Islet precursor cell (in vitro differentiated cells): ENCODE measurements at regions not wholly inside any gene's neighbourhood (a gene's known extent, or its start where the extent isn't known, plus 50 kb on each side); places are given as distances from the start of the nearest gene placed in this dataset.

ENCODE experiments used
- DNase-seq: peaks from one replicate; pipeline ENCODE4 v3.0.0-alpha.2; 2018

DNA sequence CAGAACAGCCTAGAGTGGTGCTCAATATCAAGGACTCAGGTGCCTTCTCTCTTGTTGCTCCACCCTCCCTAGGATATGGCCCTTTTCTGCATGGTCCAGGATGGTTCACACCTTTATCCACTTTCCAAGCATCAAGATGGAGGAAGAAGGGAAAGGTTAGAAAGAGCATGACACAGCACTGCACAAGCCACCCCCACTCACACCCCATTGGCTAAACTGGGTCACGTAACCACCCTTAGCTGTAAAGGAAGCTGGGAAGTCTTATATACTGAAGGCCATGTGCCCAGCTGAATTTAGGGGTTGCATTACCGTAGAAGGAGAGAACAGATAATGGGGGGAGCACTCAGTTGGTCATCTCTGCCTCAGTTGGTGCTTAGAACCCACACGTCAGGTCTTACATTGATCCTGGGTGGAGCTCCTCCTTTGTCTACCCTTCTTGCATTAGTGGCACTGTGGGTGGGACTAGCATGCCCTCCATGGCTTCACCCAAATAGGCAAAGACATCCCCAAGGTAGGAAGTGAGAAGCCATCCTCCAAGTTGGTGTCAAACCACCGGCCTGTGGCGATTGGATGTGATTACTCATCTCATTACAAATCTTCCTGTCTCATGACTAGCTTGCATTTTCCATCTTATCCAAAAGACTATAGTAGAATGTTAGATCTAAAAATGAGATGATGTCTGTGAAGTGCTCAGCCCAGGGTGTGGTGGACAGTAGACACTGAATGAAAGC, 248.5 kb downstream of the HAUS1 start:
- DNase-seq, result no peak

DNA sequence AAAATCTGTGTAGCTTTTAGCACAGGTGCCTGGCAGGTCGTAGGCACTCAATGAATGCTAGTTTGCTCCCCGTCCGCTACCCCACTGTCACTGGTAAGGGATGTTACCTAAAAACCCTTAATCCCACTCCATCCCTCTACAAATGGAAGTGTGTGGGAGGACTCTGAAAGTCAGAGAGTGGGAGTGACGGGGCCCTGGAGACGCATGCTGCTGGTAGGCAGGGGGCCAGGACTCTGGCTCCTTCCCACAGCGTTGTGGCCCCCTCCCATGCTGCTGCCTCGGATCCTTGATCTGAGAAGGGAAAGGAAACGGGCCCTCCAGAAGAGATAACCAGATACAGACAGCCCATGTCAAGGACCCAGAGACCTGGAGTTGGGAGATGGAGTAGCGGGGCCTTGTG, 249.3 kb downstream of the HAUS1 start:
- no peak for DNase-seq

DNA sequence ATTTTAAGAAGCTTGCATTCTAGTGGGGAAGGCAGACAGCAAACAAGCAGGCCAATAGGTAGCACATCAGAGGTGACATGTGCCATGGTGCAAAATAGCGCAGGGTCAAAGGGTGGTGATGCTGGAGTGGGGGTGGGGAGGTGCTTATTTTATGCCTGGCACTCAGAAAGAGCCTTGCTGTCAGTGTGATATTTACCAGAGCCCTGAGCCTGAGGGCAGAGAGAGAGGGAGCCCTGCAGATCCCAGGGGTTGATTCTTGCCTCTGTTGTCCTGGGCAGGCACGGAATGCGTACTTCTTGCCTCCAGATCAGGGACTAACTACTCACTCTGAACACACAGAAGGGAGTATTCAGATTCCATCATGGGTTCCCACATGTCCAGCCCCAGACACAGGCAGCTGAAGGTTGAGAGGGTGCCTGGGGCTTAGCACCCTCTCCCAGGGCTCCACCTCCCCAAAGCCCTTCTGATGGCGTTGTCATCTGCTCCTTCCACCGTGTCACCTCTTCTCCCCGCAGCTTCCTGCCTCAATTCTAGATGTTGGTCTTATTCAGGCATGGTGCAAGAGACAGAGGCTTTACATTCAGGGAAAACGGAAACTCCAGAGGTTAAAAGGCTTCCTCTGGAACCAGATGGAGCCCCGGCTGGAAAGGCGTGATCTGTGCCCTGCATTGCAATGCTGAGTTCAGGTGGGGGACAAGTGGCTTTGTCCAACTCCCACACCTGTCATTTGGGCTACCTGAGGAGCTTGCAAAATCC, 252.3 kb downstream of the HAUS1 start:
- peak; percentile 94 for DNase-seq

DNA sequence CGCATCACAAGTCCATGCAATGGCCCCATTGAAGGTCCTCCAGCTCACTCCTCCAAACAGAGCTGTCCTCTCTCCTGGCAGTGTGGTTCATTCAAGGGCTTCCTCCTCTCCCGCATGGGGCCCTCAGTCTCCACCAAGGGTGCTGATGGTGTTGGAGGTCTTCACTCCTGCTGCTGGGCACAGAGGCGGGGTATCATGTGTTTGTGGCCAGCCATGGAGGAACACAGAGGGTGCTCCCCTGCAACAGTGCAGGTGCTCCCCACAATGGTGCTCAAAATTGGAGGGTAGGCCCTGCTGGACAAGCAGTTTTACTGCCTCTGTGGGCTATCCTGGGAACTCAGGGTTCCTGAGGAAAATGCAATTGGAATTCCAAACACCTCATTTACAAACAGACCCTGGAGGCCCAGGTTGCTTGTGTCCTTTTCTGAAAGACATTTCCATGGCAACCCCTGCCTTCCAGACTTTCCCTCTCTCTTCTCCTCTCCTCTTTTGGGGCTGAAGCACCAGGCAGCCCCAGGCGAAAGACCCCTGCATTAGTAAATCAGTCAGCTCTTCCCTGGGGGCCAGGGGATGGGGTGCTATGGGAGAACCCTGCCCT, 256.0 kb downstream of the HAUS1 start:
- DNase-seq, result no peak

DNA sequence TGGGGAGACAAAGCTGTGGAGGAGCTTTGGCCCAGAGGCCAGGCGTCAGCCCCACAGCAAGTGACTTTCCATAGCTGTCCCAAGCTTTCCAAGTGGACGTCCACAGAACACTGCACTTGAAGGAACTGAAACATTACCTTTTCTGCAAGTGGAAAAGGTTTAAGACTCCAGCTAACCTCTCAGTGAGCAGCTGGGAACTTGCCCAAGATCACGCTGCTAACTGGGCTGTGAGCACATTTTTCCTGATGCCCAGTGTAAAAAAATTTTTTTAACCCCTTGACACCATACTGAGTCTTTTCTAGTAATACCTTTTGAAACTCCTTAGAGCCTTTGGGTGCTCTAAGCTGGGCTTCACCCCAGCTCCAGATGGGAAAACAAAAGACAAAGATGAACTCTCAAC, 256.7 kb downstream of the HAUS1 start:
- DNase-seq, result no peak

DNA sequence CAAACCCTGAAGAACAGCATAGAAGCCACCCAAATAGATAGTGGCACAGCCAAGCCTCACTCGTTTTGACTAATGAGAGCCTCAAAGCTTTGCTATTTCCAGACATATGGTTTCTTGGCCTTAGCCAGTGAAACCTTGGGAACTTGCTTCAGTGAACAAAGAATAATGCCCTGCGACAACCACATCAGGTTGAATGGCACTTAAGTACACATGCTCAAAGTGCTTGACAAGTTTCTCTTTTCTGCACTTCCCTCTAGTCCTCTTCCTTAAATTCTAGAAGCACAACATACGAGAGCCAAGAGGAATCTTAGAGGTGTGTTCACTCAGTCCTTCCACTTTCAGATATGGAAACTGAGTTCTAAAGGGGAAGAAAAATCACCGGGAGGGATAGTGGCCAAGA, 258.3 kb downstream of the HAUS1 start:
- no peak for DNase-seq

DNA sequence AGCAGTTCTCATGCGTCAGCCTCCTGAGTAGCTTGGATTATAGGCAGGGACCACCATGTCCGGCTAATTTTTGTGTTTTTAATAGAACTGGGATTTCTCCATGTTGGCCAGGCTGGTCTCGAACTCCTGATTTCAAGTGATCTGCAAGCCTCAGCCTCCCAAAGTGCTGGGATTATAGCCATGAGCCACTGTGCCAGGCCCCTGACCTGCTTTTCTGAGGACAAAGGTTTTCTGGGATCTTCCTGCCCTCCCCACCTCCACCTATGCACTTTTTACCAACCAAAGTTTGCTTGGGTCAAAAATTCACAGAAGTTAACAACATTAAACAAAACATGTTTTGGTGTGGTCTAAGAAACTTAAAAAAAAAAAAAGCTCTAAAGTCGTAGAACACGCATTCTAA, 259.9 kb downstream of the HAUS1 start:
- no peak for DNase-seq

DNA sequence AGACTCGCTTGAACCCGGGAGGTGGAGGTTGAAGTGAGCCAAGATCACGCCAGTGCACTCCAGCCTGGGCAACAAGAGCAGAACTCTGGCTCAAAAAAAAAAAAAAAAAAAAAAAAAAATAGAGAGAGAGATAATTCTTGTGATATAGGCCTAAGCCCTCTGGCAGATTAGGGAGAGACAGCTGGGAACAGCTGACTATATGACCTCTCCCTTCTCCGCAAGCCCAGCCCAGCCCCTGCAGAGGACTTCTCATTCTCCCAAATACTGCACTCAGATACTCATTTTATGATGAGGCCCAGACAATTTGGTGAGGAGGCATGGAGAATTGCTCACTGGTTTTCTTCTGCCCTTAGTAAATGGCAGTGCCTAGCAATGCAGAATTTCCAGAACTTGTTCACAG, 262.0 kb downstream of the HAUS1 start:
- no peak for DNase-seq

DNA sequence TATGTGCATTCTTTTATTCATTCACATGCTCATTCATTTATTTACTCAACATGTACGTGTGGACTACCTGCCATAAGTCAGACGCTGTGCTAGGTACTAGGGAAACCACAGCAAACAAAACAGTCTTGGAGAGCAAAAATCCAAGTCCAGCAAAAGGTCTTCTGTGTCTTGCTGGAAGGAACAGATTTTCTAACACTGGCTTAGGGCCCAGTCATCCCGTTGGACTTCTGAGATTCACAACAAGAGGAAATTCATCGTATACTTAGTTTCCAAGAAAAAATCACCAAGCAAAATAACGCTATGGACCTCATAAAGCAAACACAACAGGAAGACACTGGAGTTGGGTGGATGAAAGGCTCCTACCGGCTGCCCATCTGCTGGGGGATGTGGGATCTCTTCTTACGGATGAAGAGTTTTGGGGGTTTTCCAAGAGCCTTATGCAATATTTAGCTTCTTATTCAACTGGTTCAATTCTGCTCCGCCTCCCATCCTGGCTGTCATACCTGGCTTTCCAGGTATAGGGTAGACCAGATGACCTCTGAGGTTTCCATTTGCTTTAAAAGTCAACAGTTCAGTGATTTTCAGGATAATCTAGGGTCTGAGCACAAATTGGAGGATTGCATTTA, 262.7 kb downstream of the HAUS1 start:
- DNase-seq, result no peak

DNA sequence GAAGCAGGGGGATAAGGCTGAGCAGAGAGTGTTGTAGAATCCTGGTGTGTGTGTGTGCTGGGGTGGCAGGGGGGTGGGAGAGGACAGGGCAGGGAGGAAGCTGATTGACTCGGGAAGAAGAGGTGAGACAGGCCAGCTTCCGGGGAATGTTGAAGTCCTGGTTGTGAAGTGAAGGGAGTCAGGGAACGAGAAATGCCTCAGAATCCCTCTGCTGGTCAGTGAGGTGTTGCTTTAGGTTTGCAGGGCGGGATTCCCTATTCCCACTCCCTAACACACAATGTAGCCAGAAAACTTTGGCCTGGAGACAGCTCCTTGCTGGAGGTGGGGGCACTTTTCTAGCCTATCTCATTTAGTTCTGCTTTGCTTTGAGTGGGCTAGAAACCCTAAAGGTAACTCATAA, 265.1 kb downstream of the HAUS1 start:
- DNase-seq, result peak; percentile 75

DNA sequence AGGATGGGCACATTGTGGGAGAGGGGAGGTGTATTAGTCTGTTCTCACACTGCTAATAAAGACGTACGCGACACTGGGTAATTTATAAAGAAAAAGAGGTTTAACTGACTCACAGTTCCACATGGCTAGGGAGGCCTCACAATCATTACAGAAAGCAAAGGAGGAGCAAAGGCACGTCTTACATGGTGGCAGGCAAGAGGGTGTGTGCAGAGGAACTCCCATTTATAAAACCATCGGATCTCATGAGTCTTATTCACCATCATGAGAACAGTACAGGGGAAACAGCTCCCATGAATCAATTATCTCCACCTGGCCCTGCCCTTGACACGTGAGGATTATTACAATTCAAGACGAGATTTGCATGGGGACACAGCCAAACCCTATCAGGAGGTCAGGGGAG, 266.7 kb downstream of the HAUS1 start:
- DNase-seq, result no peak

DNA sequence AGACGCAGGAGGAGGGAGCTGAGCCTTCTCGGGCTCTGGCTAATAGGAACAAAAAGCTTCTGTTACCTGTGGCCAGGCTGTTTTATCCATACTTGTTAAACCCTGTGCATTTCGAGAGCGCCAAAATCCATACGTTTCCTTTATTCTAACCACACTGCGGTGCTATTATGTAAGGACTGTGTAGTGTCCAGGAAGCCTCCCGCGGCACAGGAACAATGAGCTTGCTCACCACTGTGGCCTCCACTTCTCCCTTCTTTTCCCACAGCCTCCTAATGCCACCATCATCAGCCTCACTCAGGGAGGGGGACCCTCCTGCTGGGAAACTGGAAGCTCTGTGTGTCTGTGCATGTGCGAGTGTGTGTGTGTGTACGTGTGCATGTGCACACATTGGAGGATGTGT, 268.5 kb downstream of the HAUS1 start:
- DNase-seq, result no peak

DNA sequence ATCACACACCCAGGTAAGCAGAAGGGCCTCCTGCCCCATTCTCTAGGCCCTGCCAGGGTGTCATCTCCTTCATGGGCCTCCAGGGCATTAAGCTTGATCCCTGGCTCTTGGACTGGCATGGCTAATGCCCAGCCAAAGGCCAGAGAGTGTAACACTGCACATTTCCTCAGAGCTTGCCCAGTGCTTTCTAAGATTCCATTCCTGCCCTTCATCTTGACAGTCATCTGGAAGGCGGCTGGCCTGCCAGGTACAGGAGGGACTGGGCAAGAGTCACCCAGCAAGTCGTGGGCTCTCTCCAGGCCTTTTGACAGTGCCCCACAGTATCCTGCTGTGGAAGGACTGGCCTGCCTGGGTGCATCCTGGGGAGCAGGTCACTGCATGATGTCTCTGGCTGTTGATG, 268.9 kb downstream of the HAUS1 start:
- DNase-seq, result no peak

DNA sequence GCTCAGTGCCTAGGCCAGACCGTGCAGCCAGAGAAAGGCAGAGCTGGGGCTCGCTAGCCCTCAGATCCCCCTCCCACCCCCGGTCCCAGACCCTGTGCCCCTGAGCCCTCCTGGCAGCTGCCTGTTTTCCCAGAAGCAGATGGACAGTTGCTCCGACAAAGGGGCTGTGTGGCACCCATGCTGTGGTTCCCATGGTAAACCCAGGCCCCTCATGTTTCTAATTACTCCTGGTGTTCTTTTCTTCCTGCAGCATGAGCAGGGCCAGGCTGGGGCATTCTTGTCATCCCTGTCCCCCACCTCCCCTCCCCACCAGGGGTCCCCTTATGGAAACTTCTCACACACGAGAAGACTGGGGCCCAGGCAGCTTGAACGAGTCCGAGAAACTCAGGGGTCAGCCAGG, 269.6 kb downstream of the HAUS1 start:
- DNase-seq, result no peak

DNA sequence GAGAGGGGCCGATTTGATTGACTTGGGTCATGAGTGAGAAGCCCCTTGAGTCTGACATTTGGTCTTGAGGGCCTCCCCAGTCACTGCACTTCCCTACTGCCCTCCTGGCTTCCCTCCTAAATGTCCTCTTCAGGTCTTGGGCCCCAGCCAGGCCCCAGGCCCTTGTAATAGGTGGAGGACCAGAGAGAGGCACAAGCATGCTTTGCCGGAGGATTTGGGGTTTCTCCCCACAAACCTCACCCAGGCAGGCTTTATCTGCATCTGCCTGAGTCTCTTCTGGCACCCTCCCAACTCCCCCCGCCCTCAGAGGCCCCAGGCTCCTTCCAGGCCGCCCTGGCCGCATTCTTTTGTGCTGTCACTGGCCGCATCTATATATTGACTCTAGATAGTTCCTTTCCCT, 270.7 kb downstream of the HAUS1 start:
- DNase-seq, result peak; percentile 78

DNA sequence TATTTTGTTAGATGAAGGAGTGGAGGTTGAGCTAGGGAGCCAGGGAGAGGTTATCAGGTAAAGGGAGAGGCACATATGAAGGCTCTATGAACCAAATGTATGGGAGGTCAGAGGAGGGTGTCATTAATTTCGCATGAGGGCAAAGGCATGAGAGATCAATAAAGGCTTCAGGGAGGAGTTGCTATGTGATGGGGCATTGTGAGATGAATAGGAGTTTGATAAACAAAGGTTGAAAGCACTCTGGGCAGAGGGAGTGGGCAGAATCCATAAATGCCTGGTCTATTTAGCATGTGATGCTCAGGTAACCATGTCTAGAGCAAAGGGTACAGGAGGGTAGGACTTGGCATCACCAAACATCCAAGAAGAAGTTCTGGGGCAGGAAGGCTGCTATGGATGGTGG, 273.4 kb downstream of the HAUS1 start:
- no peak for DNase-seq

DNA sequence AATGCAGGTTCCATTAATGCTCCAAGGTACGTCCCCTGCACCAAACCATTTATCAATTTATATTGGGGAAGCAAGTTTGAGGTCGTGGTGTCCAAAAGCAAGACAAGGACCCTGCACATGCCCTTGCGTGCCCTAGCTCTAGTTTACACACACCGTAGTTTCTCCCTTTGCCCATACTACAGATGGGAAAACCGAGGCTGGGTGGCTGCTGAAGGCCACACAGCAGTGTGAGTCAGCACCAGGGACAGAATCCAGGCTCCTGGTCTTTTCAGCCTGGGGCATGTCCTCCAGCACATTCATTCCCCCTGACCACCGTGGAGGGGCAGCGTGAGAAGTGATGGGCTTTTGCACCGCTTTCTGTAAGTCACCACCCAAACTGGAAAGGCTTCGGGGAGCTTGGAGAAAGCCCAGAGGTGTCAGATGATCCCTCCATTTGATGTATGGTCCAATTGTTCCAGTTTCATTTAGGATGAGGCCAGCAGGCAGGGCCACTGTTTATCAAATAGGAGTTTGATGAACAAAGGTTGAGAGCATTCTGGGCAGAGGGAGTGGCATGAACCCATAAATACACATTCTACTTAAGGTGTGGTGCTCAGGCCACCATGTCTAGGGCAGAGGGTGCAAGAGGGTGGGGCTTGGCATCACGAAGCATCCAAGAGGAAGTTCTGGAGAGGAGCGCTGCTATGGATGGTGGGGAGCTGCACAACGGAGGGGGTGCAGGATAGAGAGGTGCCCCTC, 274.1 kb downstream of the HAUS1 start:
- DNase-seq, result no peak

DNA sequence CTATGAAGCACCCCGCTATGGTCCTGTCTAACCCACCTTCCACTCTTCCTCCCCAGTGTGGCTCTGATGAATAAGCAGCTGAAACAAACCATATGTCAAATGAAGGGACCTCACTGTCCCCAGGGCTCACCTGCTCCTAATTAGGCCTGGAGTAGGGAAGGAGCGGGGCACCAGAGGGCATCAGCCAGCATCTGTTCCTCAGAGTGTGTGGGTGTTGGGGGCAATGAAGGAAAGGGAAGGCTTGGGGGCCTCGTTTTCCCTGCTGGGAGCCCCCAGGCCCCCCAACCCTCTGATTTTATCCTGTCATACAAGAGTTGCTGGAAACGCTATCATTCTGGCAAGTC, 274.7 kb downstream of the HAUS1 start:
- no peak for DNase-seq

DNA sequence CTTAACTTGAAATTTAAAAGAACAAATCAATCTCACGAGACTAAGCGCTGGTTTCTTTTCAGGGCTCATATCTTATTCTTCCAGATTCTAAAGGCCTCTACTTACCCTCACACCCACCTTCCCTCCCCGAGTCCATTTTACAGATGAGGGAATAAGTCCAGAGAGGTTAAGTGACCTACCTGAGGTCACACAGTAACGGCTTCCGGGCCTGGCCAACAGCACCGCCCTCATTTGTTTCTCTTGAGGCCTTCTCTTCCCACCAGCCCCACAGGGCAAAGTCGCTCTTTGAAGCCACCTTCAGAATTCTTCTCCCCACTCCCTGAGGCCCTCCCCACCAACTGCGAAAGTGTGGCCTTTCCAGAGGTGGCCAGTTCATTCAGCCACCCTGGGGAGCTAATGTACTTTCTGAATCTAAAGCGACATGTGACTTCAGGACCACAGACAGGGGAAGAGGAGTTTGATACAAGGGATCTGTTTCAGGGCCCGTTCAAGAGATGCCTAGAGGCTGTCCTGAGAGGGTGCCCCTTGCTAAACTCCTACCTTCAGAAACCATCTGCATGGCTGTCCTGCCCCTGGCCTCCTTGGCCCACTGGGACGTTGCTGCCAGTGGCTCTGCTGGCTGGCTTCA, 275.3 kb downstream of the HAUS1 start:
- DNase-seq, result no peak

DNA sequence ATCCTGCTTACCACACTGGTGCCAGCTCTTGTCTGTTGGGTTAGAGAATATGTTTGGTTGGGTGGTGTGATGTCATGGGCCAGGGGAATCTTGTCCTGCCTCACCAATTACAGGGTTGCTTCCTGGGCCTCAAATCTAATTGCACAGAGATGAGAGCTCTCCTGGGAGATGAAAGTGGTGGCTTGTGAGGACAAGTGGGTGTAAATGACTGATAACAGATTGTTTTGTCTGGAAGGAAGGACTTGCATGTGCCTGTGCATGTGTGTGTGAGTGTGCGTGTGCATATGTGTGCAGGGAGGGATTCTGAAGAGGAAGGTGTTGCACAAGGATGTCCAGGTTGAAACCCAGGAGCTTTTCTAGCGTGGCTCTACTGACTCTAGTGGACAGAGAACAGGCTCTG, 271.9 kb downstream of the LOXHD1 start:
- DNase-seq, result no peak

DNA sequence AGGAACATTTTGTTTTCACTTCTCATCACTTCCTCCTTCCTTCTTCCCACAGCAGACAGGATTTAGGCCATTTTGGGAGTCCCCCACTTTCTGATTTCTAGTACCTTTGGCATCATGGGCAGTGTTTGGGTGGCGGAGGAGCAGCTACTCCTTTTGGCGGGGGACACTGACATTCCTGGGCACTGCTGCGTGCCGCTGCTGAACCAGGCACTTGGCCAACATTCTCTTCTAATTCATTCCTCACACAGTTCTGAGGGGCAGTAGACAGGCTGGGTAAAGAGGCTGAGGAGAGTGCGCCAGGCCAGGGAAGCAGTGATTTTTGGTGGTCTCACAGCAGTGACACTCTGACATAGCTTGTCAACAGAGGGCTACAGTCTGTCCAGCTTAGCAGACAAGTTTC, 270.2 kb downstream of the LOXHD1 start:
- no peak for DNase-seq

DNA sequence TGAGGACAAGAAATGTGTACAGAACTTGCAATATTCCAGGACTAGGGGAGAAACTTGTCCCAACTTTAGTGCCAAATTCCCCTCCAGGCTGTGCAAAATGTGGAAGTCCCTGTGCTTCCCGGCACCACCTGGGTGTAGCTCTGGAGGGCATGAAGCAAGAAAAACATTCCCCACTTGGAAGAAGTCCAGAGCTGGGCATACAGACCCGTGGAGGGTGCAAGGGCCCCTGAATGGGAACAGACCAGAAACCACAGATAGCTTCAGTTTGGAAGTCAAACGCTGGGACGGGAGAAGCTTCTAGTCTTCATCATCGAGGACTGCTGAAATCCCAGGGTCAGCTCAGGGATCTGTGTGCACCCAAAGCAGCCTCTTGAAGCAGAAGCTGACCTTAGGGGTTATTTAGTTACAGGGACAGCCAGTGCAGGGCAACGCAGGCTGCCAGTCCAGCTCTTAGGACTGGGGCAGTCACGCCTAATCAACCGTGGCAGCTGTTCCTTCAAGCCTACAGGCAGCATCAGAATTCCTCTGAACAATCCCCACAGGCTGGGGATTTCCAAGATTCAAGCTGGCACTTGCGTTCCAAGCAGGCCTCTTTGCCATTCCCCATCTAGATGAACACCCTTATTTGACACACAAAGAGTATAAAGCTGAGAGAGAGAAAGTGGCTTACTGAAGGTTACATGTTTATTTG, 269.4 kb downstream of the LOXHD1 start:
- no peak for DNase-seq
